Activated naive CD4-positive, alpha-beta T cell treated with anti-CD3 and anti-CD28 coated beads, Interleukin-2, amount 50 U/mL, for 24 hours (primary cell): ENCODE measurements at regions not wholly inside any gene's neighbourhood (a gene's known extent, or its start where the extent isn't known, plus 50 kb on each side); places are given as distances from the start of the nearest gene placed in this dataset.
"Not testable (repeated sequence)": the region's sequence is repeated elsewhere in the genome, so short reads cannot be mapped to it uniquely, and the experiment has no call there.

Experiments
- H3K27ac Mint-ChIP-seq: one replicate; pipeline ENCODE4 v1.8.0; 2021; ENCODE audit warnings: mild to moderate bottlenecking, mixed read lengths
- H3K27me3 Mint-ChIP-seq: one replicate; pipeline ENCODE4 v1.8.0; 2021; ENCODE audit warnings: mixed read lengths
- H3K36me3 Mint-ChIP-seq: one replicate; pipeline ENCODE4 v1.8.0; 2021; ENCODE audit warnings: mixed read lengths
- H3K4me1 Mint-ChIP-seq: one replicate; pipeline ENCODE4 v1.8.0; 2021; ENCODE audit warnings: mixed read lengths
- H3K4me3 Mint-ChIP-seq: one replicate; pipeline ENCODE4 v1.8.0; 2021; ENCODE audit warnings: mild to moderate bottlenecking, mixed read lengths
- H3K9me3 Mint-ChIP-seq: one replicate; pipeline ENCODE4 v1.8.0; 2021; ENCODE audit warnings: mixed read lengths

GRCh38 chr7:110557136-110557535 is 533.8 kb upstream of the LRRN3 start:
- Mint-ChIP-seq H3K4me3 (no peak overlapping the region), H3K9me3 (peaks cover 21% of the 10 kb centered on the region), H3K27me3 (no peaks in the 10 kb centered on the region), H3K4me1 (no peaks in the 10 kb centered on the region), H3K27ac (no peak overlapping the region), H3K36me3 (no peaks in the 10 kb centered on the region)

- H3K27me3 Mint-ChIP-seq, H3K4me1 Mint-ChIP-seq, H3K4me3 Mint-ChIP-seq, H3K27ac Mint-ChIP-seq, H3K36me3 Mint-ChIP-seq, H3K9me3 Mint-ChIP-seq: not testable (repeated sequence)
Observed at GRCh38 chr7:110563286-110563685, 527.6 kb upstream of the LRRN3 start.

GRCh38 chr7:110564246-110564645 is 526.7 kb upstream of the LRRN3 start:
- no peaks in the 10 kb centered on the region for H3K9me3 Mint-ChIP-seq
- no peaks in the 10 kb centered on the region for H3K36me3 Mint-ChIP-seq
- H3K4me3 Mint-ChIP-seq = no peak overlapping the region
- no peaks in the 10 kb centered on the region for H3K4me1 Mint-ChIP-seq
- no peaks in the 10 kb centered on the region for H3K27me3 Mint-ChIP-seq
- no peak overlapping the region for H3K27ac Mint-ChIP-seq

- no peaks in the 10 kb centered on the region for H3K36me3 Mint-ChIP-seq
- no peaks in the 10 kb centered on the region for H3K9me3 Mint-ChIP-seq
- H3K4me1 Mint-ChIP-seq = no peaks in the 10 kb centered on the region
- no peak overlapping the region for H3K4me3 Mint-ChIP-seq
- H3K27me3 Mint-ChIP-seq = no peaks in the 10 kb centered on the region
- no peak overlapping the region for H3K27ac Mint-ChIP-seq
Observed at GRCh38 chr7:110568388-110568787, 522.5 kb upstream of the LRRN3 start.

- H3K36me3 Mint-ChIP-seq = no peaks in the 10 kb centered on the region
- no peaks in the 10 kb centered on the region for H3K27me3 Mint-ChIP-seq
- no peaks in the 10 kb centered on the region for H3K4me1 Mint-ChIP-seq
- H3K27ac Mint-ChIP-seq = no peak overlapping the region
- H3K4me3 Mint-ChIP-seq = no peak overlapping the region
- H3K9me3 Mint-ChIP-seq = no peaks in the 10 kb centered on the region
Observed at GRCh38 chr7:110568932-110569331, 522.0 kb upstream of the LRRN3 start.

DNA sequence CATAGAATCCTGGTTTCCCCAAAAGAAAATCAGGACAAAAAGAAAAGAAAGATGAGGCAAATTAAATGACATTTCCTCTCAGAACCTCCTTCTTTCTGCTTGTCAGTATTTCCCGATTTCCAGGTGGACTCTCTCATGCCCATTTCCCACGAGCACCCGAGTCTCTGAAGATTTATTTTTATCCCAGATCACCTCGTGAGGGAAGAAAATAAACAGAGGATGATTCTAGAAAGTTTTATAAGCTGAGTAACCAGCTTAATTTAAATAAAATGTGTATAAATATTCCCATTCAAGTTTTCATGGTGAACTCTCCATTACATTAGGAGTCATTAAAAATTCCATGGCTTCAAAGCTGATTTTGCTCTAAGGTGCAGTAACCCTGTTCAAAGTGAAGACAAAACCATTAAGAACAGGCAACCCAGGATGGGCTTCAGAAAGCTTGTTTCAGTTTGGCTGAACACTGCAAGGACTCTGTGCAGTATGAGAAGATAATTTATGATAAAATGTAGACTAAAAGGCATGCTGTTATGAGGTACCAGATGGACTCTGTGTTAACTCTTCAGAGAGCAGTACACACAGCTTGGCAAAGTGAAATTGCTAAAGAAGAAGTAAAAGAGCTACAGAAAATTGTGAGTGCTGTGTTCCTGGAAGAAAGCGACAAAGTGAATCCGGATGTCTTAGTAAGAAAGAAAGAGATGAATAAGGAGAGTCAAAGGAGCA is 521.3 kb upstream of the LRRN3 start:
- no peaks in the 10 kb centered on the region for H3K27me3 Mint-ChIP-seq
- H3K4me3 Mint-ChIP-seq = no peak overlapping the region
- H3K27ac Mint-ChIP-seq = no peak overlapping the region
- H3K9me3 Mint-ChIP-seq = no peaks in the 10 kb centered on the region
- H3K36me3 Mint-ChIP-seq = no peaks in the 10 kb centered on the region
- no peaks in the 10 kb centered on the region for H3K4me1 Mint-ChIP-seq

DNA sequence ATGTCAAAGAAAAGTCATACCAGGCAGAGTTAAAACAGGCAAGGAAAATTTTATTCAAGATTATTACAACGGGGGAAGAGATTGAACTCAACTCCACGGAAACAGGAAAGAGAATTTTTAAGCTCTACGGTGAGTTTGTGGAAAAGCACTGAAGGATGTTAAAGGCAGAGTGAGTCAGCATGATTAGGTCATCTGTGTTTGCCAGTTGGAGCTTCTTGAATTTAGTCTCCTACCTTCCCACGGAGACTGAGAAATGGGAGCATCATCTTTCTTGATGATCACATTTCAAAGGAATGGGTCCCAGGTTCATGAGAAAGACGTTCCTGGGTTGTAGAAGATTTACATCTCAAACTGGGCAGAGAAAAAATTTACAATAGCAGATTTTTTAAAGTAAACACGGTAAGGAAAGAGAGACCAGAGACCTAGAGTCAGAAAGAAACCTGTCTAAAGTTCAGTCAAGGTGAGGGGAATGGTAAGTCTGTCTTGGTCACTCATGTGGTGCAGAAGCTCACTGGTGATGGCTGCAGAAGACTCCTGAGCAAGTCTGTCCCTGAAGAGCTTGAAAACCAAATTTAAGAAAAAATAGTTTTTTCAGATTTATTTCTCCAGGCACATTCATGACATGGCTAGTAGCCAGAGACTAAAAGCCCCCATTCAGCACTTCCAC is 516.9 kb upstream of the LRRN3 start:
- no peaks in the 10 kb centered on the region for H3K4me1 Mint-ChIP-seq
- H3K4me3 Mint-ChIP-seq = no peak overlapping the region
- H3K27ac Mint-ChIP-seq = no peak overlapping the region
- no peaks in the 10 kb centered on the region for H3K27me3 Mint-ChIP-seq
- no peaks in the 10 kb centered on the region for H3K36me3 Mint-ChIP-seq
- H3K9me3 Mint-ChIP-seq = no peaks in the 10 kb centered on the region

DNA sequence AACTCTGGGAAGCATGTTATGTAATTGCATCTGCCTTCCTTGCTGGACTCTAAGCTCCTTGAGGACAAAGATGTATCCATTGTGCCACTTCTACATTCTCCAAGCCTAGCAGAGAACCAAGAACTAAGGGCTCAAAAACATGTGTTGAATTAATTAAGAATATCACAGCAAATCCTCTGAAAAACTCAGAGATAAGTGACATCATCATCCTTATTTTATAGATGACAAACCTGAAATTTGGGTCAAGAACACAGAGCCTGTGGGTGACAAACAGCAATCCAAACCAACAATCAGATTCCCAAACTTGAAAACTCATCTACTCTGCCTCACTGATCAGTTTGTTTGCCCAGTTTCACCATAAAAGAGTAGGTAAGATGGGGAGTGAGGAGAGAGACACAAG is 503.6 kb upstream of the LRRN3 start:
- H3K27ac Mint-ChIP-seq = no peak overlapping the region
- no peaks in the 10 kb centered on the region for H3K4me1 Mint-ChIP-seq
- H3K27me3 Mint-ChIP-seq = no peaks in the 10 kb centered on the region

DNA sequence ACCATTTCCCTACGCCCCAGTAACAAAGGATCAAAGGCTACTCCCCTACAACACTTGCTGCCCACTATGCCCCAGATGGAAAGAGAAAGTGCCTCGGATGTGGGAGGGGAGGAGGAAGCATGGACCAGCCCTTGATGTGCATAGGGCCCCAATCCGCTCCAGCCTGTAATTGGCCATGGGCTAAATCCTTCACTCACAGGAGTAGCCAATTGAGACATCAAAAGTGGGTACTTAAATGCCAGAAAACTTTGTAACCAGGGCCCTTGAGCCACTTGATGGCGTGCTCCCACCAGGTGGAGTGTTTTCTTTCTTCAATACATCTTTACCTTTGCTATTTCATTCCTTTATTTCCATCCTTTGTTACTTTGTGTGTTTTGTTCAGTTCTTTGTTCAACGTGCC is 500.5 kb upstream of the LRRN3 start:
- H3K4me3 Mint-ChIP-seq = no peak overlapping the region
- H3K27ac Mint-ChIP-seq = no peak overlapping the region
- no peaks in the 10 kb centered on the region for H3K9me3 Mint-ChIP-seq
- no peaks in the 10 kb centered on the region for H3K4me1 Mint-ChIP-seq
- peaks cover 2% of the 10 kb centered on the region for H3K36me3 Mint-ChIP-seq
- H3K27me3 Mint-ChIP-seq = no peaks in the 10 kb centered on the region

More for the DNA sequence above, 503.6 kb upstream of the LRRN3 start:
- H3K9me3 Mint-ChIP-seq = peaks cover 3% of the 10 kb centered on the region
- H3K4me3 Mint-ChIP-seq = no peak overlapping the region
- H3K36me3 Mint-ChIP-seq = peaks cover 2% of the 10 kb centered on the region

DNA sequence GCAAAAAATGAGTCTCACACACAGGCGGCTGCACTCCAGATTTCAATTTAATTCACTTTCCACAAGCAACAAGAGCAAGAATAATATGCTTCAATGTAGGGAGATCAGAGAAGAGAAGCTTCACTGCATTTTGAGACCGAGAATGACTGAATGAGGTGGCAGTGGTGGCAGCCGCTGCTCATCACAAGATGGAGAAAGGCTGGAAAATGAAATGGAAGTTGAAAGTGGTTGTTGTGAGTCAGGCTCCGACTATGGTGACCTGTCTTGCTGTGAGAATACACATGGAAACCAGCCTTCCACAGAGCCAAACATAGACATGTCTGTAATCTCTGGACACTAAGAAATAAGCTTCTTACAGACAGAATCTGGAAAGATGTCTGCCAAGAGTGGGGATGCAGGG is 499.6 kb upstream of the LRRN3 start:
- H3K36me3 Mint-ChIP-seq = peaks cover 2% of the 10 kb centered on the region
- no peaks in the 10 kb centered on the region for H3K4me1 Mint-ChIP-seq
- no peak overlapping the region for H3K4me3 Mint-ChIP-seq
- H3K27ac Mint-ChIP-seq = no peak overlapping the region
- no peaks in the 10 kb centered on the region for H3K27me3 Mint-ChIP-seq
- no peaks in the 10 kb centered on the region for H3K9me3 Mint-ChIP-seq

DNA sequence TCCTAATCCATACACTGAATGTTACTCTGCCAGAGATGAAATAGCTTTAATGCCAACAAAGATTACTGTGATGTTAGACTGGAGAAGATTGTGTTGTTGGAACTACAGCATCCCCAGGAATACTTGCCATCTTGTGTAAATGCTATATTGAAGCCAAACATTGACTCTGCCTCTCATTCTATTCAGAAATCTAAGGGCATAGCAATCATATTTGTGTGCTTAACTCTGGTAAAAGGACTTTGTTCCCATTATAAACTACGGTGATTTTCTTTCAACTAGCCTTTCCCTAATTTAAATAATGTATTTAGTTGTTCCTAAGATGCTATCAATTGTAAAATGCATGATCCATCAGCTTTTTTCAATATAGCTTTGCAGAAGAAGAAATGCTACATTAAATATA is 498.4 kb upstream of the LRRN3 start:
- no peaks in the 10 kb centered on the region for H3K9me3 Mint-ChIP-seq
- H3K27me3 Mint-ChIP-seq = no peaks in the 10 kb centered on the region
- no peaks in the 10 kb centered on the region for H3K4me1 Mint-ChIP-seq
- no peak overlapping the region for H3K4me3 Mint-ChIP-seq
- no peak overlapping the region for H3K27ac Mint-ChIP-seq
- peaks cover 2% of the 10 kb centered on the region for H3K36me3 Mint-ChIP-seq

GRCh38 chr7:110593355-110593754 is 497.6 kb upstream of the LRRN3 start:
- Mint-ChIP-seq H3K27ac (no peak overlapping the region), H3K36me3 (peaks cover 2% of the 10 kb centered on the region), H3K4me3 (no peak overlapping the region), H3K27me3 (no peaks in the 10 kb centered on the region), H3K9me3 (no peaks in the 10 kb centered on the region), H3K4me1 (no peaks in the 10 kb centered on the region)

GRCh38 chr7:110595694-110596093 is 495.2 kb upstream of the LRRN3 start:
- no peaks in the 10 kb centered on the region for H3K36me3 Mint-ChIP-seq
- H3K27me3 Mint-ChIP-seq = no peaks in the 10 kb centered on the region
- H3K4me1 Mint-ChIP-seq = no peaks in the 10 kb centered on the region
- H3K9me3 Mint-ChIP-seq = no peaks in the 10 kb centered on the region
- H3K4me3 Mint-ChIP-seq = no peak overlapping the region
- H3K27ac Mint-ChIP-seq = no peak overlapping the region

GRCh38 chr7:110600956-110601355 is 490.0 kb upstream of the LRRN3 start:
- Mint-ChIP-seq H3K4me3 (no peak overlapping the region), H3K4me1 (no peaks in the 10 kb centered on the region), H3K27me3 (no peaks in the 10 kb centered on the region), H3K36me3 (no peaks in the 10 kb centered on the region), H3K9me3 (no peaks in the 10 kb centered on the region), H3K27ac (no peak overlapping the region)

DNA sequence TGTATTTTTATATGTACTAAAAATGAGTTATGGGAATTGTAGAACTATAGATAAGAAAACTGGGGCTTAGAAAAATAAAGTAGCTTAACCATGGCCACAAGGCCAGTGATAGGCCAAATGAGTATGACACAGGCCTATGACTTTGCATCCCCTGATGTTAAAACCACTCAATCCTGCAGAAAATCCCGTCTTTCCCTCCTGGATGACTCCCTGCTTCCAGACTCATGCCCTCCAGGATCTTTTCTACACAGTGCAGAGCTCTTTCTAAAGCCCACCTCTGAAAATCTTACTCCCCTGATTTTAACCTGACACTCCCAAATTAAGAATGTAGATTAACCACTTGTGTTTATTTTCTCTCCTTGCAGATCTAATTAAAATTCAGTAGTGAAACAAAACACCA is 489.2 kb upstream of the LRRN3 start:
- H3K4me1 Mint-ChIP-seq = no peaks in the 10 kb centered on the region
- H3K27ac Mint-ChIP-seq = no peak overlapping the region
- H3K4me3 Mint-ChIP-seq = no peak overlapping the region
- no peaks in the 10 kb centered on the region for H3K27me3 Mint-ChIP-seq
- no peaks in the 10 kb centered on the region for H3K9me3 Mint-ChIP-seq
- no peaks in the 10 kb centered on the region for H3K36me3 Mint-ChIP-seq

- no peak overlapping the region for H3K4me3 Mint-ChIP-seq
- no peaks in the 10 kb centered on the region for H3K36me3 Mint-ChIP-seq
- H3K9me3 Mint-ChIP-seq = no peaks in the 10 kb centered on the region
- no peaks in the 10 kb centered on the region for H3K4me1 Mint-ChIP-seq
- H3K27me3 Mint-ChIP-seq = no peaks in the 10 kb centered on the region
- H3K27ac Mint-ChIP-seq = no peak overlapping the region
Observed at GRCh38 chr7:110604206-110604605, 486.7 kb upstream of the LRRN3 start.

DNA sequence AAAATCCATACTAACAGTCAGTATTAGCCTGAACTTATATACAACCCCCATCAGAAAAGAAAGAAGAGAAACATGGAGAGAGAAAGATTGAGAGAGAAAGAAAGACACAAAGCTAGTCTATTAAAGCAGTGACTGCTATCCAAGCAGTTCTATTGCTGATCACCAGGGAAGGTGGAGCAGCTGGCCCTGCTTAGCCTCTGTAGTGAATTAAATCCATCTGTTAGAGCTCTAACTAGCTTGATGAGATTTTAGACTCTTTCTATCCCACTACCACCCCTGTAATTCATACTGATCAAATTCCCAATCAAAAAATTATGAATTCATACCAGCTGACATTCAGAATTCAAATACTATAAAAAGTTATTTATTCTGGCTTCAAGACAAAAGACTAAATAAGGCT is 486.0 kb upstream of the LRRN3 start:
- H3K4me1 Mint-ChIP-seq = no peaks in the 10 kb centered on the region
- no peaks in the 10 kb centered on the region for H3K36me3 Mint-ChIP-seq
- H3K9me3 Mint-ChIP-seq = no peaks in the 10 kb centered on the region
- H3K27ac Mint-ChIP-seq = no peak overlapping the region
- H3K4me3 Mint-ChIP-seq = no peak overlapping the region
- H3K27me3 Mint-ChIP-seq = no peaks in the 10 kb centered on the region
